GM18858 (cell line): ENCODE measurements at regions not wholly inside any gene's neighbourhood (a gene's known extent, or its start where the extent isn't known, plus 50 kb on each side); places are given as distances from the start of the nearest gene placed in this dataset.
"Not testable (repeated sequence)": the region's sequence is repeated elsewhere in the genome, so short reads cannot be mapped to it uniquely, and the experiment has no call there.

Source experiments
- ATAC-seq: cut with Tn5 transposase; IDR thresholded peaks from one replicate; pipeline ENCODE4 v1.9.1; 2021; ENCODE audit not compliant: unreplicated experiment

DNA sequence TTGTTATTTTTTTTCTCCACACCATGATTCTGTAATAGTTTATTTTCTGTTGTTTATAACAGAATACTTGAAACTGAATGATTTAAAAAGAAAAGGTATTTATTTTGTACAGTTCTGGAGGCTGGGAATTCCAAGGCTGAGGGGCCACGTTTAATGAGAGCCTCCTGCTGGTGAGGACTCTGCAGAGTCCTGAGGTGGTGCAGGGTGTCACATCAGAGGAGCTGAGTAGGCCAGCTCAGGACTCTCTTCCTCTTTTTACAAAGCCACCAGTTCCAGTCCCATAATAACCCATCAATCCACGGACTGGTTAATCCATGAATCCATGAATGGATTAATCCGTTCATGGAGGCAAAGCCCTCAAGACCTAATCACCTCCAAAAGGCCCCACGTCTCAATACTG lies 71.6 kb downstream of the TFAP2A start:
- no peak for ATAC-seq

GRCh38 chr6:10341605-10342004 lies 73.3 kb downstream of the TFAP2A start:
- ATAC-seq: no peak

GRCh38 chr6:10338151-10338550 lies 76.7 kb downstream of the TFAP2A start:
- no peak for ATAC-seq

DNA sequence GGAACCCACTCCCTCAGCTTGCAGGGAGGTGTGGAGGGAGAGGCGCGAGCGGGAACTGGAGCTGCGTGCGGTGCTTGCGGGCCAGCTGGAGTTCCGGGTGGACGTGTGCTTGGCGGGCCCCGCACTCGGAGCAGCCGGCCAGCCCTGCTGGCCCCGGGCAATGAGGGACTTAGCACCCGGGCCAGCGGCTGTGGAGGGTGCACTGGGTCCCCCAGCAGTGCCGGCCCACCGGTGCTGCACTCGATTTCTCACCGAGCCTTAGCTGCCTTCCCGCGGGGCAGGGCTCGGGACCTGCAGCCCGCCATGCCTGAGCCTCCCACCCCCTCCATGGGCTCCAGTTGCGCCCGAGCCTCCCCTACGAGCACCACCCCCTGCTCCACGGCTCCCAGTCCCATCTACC lies 77.5 kb downstream of the TFAP2A start:
- ATAC-seq: not testable (repeated sequence)

DNA sequence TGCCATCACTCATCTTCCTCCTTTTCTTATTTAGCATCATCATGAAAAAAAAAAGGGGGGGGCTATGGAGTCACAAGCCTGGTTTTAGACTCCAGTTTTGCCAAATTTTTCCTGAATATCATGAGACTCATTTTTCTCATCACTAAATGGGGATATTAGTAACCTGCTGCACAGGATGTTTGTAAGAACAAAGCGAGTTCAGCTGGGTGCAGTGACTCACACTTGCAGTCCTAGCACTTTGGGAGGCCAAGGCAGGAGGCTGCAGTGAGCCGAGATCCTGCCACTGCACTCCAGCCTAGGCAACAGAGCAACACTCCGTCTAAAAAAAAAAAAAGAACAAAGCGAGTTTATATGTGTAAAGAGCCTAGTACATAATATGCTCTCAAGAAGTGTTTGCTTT lies 82.8 kb downstream of the TFAP2A start:
- no peak for ATAC-seq

DNA sequence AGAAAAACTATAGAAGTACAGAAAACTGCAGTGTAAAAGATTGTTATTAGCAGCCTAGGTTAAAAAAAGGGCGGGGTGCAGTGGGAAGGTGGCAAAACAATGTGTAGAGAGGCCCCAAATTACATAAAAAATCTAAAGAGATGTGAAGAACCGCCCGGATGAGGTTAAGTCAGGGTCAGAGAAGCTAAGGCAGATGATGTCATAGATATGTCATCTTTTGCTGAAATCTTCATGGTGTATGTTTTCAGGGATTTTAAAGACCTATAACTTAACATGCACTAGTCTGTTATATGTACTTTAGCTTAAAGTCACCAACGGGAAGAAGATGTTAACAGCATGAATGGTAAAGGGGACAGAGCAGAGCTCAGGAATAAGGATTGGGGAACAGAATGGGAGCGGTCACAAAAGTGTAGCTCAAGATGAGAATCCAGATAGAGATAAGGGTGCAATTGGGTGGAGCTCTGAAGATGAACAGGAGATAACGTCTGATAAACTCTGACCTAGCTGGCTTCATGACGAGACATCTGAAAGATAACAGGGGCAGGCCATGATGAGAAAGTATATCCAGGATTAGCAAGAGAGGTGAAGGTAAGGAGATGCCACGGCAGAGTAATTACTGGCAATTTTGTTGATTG lies 83.4 kb downstream of the TFAP2A start:
- no peak for ATAC-seq

DNA sequence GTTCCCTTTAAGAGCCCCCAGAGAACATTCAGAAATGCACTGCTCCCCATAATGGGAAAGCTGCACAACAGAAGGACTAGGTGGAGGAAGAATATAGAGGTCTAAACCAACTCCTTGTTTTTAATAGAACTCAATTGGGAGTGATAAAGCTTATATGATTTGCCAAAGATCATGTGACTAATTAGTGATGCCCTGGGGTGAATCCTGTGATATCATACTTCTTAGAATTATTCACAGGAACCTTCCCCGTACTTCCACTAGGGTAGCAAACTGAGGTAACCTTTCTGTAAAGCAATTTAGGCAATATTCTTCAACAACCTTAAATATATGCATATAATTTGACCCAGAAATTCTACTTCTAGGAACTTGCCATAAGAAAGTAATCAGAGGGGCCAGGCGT lies 84.4 kb downstream of the TFAP2A start:
- no peak for ATAC-seq

DNA sequence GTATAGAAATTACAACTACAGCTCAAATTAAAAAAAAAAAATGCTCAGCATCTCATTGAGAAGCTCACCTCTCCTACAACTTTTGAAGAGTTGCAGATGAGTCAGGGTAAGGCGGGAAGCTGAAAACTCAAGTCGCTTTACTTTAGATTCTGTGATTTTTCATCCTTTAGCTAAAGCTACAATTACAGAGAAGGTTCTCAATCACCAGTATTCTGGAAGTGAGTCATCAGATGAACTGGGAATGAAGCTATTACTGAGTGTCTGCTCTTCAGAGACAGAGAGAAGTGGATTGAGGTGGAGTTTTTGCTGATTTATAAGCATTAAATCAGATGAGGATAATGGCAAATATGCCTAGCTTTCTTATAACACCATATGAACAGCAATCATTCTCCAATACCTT lies 91.9 kb downstream of the TFAP2A start:
- ATAC-seq: no peak

DNA sequence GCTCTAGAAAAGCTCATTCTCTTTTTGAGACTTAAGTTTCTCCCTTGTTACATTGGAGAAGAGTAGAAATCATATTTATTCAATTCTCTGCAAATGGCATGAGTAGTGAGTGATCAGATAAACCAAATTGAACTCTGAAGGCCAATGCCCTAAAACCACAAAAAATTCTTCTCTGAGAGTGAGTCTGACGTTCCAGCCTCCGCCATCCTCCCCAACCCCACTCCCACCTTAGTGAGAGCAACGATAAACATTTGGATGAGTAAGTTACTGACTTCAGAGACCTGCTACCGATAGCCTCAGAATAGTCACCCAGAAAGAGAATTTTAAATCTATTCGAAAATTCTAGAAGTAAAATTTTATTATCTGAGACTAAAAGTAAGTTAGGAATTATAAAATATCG lies 94.6 kb downstream of the TFAP2A start:
- ATAC-seq: no peak

- no peak for ATAC-seq
Observed at GRCh38 chr6:10316373-10316721, 98.5 kb downstream of the TFAP2A start.

DNA sequence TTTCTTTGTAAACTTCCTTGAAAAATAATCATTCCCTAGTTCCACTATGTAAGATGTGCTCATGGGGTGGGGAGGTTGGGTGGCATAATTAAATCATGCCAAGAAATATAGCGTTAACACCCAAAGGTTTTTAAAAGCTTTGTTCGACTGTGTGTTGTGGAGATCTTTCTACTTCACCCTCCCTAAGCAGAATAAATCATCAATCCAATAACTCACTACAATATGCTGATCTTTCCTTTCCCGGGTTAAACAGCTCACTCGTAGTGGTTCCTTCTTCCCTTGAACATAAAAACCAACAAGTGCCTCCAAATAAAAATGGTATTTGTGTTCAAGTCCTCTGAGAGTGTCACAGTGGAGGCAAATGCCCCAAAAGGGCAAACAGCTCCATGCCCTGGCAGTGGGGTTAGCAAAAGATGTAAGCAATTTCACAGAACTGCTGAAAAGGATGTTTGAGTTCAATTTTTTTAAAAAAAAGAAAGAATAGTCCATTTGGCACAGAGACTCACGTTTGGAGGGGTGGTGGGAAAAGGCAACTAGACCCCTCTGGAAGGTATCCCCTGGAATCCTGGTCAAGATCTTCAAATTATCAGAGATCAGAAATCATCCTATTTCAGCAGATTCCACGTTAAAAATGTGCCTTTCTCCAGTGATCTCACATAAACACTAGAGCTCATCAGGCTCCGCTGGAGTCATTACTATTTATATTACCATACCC lies 99.1 kb downstream of the TFAP2A start:
- ATAC-seq: no peak

DNA sequence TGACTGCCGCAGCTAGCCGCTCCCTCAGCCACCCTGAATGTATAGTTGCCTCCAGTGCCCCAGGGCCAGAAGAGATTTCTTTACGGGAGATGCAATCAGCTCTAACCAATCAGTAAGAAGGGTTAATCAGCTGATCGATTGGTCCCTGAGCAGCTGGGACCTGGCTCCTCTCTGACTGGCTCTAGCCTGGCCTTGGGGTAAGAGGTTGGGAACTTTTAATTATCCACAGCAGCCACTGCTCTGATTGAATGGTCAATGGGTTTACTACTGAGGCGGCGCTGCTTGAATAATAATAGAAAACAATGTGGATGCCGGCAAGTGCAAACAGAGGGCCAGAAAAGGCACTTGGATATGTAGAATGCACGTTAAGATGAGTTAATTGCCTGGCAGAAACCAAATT lies 99.8 kb downstream of the TFAP2A start:
- ATAC-seq: no peak

DNA sequence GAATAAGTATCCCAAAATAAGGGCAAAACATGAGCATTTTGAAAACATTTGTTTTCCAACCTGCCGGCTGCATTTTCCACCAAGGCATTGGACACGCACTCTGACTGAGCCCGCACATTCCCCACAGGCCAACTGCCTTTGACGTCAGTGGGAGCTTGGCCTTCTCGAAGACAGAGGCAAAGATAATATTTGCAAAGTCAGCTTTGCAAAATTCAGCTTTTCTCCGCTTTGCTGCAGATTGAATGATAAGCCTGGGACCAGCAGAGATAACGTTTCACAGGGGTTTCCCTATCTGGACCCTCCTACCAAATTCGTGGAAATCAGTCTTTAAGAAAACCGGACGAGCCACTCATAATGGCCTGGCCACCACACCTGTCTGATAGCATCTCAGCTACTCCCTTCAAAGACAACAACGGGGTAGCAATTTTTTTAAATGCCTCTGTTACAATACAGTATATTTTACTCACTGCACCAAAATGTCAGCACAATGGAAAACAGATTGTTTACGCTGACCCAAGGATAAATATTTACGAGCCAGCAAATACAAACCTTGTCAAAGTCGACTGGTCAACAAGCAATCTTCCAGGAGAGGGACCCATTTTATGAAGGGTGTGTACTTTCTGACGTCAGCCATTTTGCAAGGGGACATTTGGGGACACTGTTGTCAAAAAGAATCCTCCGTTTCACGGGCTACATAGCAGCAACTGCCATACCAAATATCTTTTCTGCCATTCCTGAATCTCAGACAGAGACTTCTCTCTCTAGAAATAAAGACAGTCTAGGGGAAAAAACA lies 100.5 kb downstream of the TFAP2A start:
- no peak for ATAC-seq

DNA sequence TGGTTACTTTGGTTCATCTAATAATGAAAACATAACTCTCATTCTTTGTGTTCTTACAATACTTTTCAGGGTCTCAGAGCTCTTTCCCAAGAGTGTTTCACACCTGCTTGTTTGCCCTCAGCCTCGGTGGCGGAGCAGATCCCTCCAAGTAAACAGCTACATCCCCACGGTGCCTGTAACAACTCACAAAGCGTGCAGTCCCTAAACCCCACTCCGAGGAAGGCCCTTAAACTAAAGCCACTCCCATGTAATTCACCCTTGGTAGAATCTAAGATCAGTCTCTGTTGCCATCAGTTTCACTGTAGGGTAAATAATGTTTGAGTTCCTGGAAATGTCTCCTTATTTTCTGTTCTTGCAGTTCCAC lies 101.1 kb downstream of the TFAP2A start:
- ATAC-seq: no peak

DNA sequence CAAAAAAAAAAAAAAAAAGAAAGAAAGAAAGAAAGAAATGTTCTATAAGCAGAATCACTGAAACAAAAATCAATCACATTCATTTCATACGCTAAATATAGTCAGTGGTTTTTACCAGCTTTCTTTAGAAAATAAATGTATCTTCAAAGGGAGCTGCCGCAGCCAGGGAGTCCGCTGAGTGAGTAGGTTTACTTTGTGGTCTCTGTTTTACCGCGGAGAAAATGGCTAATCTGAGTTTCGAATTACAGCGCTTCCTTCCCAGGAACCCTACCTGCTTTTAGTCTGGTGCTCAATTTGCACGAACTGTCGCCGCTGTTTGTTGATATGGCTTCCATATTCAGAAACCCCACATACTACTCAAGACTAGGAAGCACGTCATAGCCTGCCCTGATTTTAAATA lies 102.4 kb downstream of the TFAP2A start:
- no peak for ATAC-seq

DNA sequence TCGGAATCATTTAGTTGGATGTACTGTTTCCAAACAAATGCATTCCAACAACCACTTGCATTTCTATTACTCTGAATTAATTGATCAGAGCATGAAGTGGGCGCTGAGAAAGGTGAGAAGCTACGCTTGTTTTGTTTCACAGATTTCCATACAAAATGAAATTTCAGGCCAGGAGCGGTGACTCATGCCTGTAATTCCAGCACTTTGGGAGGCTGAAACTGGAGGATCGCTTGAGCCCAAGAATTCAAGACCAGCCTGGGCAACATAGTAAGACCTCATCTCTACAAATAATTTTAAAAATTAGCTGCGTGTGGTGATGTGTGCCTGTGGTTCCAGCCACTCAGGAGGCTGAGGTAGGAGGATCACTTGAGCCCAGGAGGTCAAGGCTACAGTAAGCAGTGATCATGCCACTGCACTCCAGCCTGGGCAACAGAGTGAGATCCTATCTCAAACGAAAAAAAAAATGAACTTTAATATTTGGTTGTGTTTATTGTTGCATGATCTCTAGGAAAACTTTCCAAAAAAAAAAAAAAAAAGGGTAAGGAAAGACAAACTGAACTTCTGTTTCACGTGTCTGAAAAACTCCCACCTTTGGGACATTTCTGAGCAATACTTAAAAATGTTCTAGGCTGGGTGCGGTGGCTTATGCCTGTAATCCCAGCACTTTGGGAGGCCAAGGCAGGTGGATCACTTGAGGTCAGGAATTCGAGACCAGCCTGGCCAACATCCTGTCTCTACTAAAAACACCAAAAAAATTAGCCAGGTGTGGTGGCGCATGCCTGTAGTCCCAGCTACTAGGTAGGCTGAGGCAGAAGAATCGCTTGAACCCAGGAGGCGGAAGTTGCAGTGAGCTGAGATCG lies 103.1 kb downstream of the TFAP2A start:
- not testable (repeated sequence) for ATAC-seq

DNA sequence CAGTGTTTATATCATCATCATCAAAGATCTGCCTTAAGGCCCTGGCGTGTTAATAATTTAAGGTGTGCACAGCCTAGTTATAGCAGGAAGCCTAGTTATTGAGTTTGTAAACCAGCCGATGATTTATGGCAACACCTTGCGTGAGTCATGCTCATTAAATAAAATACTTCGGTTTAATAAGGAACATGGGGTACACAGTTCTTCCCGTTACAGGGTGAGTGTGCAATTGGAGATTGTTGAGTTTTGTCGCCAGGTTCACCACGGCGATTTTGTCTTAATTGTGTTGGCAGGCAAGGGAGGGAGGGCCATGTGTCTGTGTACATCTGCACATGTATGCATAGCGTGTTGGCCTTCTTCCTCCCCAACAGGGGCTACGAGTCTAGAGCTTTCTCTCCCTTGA lies 104.0 kb downstream of the TFAP2A start:
- no peak for ATAC-seq

DNA sequence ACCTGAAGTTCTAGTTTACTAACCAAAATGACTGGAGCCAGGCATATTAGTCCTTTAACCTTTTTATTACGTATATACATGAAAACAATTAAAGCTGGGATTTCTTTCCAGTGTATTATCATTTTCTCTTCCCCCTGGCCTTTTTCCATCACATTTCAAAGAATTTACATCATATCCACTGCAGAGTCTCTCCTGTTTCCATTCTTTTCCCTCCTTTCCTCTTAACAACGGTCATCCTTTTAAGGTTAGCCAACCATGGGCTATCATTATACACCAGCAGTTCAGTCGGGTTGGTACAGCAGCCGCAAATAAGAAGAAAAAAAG lies 104.6 kb downstream of the TFAP2A start:
- no peak for ATAC-seq

GRCh38 chr6:10309457-10310329 lies 105.2 kb downstream of the TFAP2A start:
- ATAC-seq: no peak

GRCh38 chr6:10307476-10307875 lies 107.4 kb downstream of the TFAP2A start:
- no peak for ATAC-seq

- ATAC-seq: no peak
Observed at GRCh38 chr6:10307028-10307427, 107.8 kb downstream of the TFAP2A start.
